ENCODE measurements at regions not wholly inside any gene's neighbourhood (a gene's known extent, or its start where the extent isn't known, plus 50 kb on each side); places are given as distances from the start of the nearest gene placed in this dataset.
A peak's percentile ranks its signal among the peaks of the same experiment; 100 is the strongest.

- Histone ChIP-seq H3K4me3 (no peak overlapping the region), H2AFZ (no peak overlapping the region), H3K9me2 (ENCODE audit: insufficient read depth) (no peaks in the 10 kb centered on the region), H3F3A (replicated peaks; ENCODE audit: low read depth) (peaks cover 16% of the 10 kb centered on the region), H3K79me2 (replicated peaks; ENCODE audit: insufficient read depth) (no peaks in the 10 kb centered on the region), H3K27me3 (ENCODE audit: insufficient read depth) (no peaks in the 10 kb centered on the region), H3K27ac (ENCODE audit: low read depth) (no peak overlapping the region), H4K20me1 (replicated peaks; ENCODE audit: insufficient read depth) (no peaks in the 10 kb centered on the region), H3K4me2 (peak overlapping the region; percentile 64), H3K36me3 (ENCODE audit: insufficient read depth) (no peaks in the 10 kb centered on the region), H3K4me1 (ENCODE audit: insufficient read depth) (peaks cover 65% of the 10 kb centered on the region)
- ATAC-seq, result no peak
- Mint-ChIP-seq H3K36me3 (ENCODE audit: low read depth) (no peaks in the 10 kb centered on the region), H3K27me3 (ENCODE audit: insufficient read depth, low read depth, poor library complexity) (peaks cover 49% of the 10 kb centered on the region), H3K4me1 (peaks cover 77% of the 10 kb centered on the region), H3K4me3 (no peak overlapping the region), H3K27ac (no peak overlapping the region), H3K9me3 (0 out of 3 replicates have a peak, but pooled peaks cover 3% of the 10 kb centered on the region)
- TF ChIP-seq POLR2AphosphoS5 (IDR thresholded peaks at IDR 0.05; ENCODE audit: low read depth), result no peak
- TF ChIP-seq CREB1 (CRISPR knock-in tag; IDR thresholded peaks at IDR 0.05; ENCODE audit: low read depth), result no peak
- TF ChIP-seq, protein P1, sequence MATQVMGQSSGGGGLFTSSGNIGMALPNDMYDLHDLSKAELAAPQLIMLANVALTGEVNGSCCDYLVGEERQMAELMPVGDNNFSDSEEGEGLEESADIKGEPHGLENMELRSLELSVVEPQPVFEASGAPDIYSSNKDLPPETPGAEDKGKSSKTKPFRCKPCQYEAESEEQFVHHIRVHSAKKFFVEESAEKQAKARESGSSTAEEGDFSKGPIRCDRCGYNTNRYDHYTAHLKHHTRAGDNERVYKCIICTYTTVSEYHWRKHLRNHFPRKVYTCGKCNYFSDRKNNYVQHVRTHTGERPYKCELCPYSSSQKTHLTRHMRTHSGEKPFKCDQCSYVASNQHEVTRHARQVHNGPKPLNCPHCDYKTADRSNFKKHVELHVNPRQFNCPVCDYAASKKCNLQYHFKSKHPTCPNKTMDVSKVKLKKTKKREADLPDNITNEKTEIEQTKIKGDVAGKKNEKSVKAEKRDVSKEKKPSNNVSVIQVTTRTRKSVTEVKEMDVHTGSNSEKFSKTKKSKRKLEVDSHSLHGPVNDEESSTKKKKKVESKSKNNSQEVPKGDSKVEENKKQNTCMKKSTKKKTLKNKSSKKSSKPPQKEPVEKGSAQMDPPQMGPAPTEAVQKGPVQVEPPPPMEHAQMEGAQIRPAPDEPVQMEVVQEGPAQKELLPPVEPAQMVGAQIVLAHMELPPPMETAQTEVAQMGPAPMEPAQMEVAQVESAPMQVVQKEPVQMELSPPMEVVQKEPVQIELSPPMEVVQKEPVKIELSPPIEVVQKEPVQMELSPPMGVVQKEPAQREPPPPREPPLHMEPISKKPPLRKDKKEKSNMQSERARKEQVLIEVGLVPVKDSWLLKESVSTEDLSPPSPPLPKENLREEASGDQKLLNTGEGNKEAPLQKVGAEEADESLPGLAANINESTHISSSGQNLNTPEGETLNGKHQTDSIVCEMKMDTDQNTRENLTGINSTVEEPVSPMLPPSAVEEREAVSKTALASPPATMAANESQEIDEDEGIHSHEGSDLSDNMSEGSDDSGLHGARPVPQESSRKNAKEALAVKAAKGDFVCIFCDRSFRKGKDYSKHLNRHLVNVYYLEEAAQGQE (IDR thresholded peaks at IDR 0.05; ENCODE audit: unreplicated experiment), result no peak
- no peak for TF ChIP-seq EZH2phosphoT487 (IDR thresholded peaks at IDR 0.05; ENCODE audit: unreplicated experiment)
- TF ChIP-seq ZNF331 (CRISPR knock-in tag; IDR thresholded peaks at IDR 0.05; ENCODE audit: low read depth), result no peak
- no peak for TF ChIP-seq ZNF114 (CRISPR knock-in tag; IDR thresholded peaks at IDR 0.05)
- no peak for TF ChIP-seq CTCF (conservative IDR thresholded peaks at IDR 0.05; ENCODE audit: low read depth in 2 of 2)
- no peak for TF ChIP-seq ETS1 (IDR thresholded peaks at IDR 0.05)
- no peak for TF ChIP-seq STAT1 (IDR thresholded peaks at IDR 0.05; ENCODE audit: unreplicated experiment)
- no peak for TF ChIP-seq EZH2 (IDR thresholded peaks at IDR 0.05; ENCODE audit: low read depth, unreplicated experiment)
- TF ChIP-seq JUNB (IDR thresholded peaks at IDR 0.05; ENCODE audit: unreplicated experiment), result no peak
- TF ChIP-seq, protein P2, sequence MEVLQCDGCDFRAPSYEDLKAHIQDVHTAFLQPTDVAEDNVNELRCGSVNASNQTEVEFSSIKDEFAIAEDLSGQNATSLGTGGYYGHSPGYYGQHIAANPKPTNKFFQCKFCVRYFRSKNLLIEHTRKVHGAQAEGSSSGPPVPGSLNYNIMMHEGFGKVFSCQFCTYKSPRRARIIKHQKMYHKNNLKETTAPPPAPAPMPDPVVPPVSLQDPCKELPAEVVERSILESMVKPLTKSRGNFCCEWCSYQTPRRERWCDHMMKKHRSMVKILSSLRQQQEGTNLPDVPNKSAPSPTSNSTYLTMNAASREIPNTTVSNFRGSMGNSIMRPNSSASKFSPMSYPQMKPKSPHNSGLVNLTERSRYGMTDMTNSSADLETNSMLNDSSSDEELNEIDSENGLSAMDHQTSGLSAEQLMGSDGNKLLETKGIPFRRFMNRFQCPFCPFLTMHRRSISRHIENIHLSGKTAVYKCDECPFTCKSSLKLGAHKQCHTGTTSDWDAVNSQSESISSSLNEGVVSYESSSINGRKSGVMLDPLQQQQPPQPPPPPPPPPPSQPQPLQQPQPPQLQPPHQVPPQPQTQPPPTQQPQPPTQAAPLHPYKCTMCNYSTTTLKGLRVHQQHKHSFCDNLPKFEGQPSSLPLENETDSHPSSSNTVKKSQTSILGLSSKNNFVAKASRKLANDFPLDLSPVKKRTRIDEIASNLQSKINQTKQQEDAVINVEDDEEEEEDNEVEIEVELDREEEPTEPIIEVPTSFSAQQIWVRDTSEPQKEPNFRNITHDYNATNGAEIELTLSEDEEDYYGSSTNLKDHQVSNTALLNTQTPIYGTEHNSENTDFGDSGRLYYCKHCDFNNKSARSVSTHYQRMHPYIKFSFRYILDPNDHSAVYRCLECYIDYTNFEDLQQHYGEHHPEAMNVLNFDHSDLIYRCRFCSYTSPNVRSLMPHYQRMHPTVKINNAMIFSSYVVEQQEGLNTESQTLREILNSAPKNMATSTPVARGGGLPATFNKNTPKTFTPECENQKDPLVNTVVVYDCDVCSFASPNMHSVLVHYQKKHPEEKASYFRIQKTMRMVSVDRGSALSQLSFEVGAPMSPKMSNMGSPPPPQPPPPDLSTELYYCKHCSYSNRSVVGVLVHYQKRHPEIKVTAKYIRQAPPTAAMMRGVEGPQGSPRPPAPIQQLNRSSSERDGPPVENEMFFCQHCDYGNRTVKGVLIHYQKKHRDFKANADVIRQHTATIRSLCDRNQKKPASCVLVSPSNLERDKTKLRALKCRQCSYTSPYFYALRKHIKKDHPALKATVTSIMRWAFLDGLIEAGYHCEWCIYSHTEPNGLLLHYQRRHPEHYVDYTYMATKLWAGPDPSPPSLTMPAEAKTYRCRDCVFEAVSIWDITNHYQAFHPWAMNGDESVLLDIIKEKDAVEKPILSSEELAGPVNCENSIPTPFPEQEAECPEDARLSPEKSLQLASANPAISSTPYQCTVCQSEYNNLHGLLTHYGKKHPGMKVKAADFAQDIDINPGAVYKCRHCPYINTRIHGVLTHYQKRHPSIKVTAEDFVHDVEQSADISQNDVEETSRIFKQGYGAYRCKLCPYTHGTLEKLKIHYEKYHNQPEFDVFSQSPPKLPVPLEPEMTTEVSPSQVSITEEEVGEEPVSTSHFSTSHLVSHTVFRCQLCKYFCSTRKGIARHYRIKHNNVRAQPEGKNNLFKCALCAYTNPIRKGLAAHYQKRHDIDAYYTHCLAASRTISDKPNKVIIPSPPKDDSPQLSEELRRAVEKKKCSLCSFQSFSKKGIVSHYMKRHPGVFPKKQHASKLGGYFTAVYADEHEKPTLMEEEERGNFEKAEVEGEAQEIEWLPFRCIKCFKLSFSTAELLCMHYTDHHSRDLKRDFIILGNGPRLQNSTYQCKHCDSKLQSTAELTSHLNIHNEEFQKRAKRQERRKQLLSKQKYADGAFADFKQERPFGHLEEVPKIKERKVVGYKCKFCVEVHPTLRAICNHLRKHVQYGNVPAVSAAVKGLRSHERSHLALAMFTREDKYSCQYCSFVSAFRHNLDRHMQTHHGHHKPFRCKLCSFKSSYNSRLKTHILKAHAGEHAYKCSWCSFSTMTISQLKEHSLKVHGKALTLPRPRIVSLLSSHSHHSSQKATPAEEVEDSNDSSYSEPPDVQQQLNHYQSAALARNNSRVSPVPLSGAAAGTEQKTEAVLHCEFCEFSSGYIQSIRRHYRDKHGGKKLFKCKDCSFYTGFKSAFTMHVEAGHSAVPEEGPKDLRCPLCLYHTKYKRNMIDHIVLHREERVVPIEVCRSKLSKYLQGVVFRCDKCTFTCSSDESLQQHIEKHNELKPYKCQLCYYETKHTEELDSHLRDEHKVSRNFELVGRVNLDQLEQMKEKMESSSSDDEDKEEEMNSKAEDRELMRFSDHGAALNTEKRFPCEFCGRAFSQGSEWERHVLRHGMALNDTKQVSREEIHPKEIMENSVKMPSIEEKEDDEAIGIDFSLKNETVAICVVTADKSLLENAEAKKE (CRISPR knock-in tag; IDR thresholded peaks at IDR 0.05), result no peak
- DNase-seq (ENCODE audit: low spot score), result no peak
Measured at GRCh38 chr5:3105581-3105980, 354.1 kb upstream of the IRX2 start.
